ENCODE measurements at regions not wholly inside any gene's neighbourhood (a gene's known extent, or its start where the extent isn't known, plus 50 kb on each side); places are given as distances from the start of the nearest gene placed in this dataset.

DNA sequence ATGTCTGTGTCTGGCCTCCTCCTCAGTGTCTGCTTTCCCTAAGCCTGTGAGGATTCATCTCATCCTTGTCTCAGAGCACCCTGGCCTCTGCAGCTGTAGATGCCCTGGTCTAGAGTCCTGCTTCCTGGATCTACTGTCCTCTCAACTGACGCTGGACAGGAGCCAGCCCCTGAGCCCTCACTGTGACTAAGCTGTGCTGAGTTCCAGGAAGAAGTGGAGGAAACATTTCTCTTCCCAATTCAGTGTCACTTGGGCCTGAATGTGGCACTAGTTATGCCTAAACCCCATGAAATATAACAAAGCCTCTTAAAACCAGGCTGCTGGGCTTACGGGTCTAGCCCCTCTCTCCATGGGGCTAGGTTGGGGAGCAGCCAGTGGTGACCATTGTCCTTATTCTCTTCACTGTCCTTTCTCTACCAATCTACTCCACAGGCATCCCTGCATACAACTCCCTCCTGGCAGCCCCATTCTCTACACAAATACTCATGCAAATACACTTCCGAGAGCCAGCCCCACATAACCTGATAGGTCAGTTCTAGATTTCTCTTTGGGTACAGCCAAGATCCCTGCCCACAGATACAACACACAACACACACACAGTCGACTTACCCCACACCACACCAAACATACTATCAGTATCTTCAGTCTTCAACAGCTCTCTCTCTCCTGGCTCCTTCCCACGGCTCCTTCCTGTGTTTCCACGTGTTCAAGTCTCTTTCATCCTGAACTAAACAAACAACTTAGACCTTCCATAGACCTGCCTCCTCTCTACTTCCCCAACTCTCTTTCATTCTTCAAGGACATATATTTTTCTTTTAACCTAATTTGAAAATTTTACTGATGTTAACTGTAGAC is 220.8 kb downstream of the SNX18 start:
- TF ChIP-seq, protein P1, sequence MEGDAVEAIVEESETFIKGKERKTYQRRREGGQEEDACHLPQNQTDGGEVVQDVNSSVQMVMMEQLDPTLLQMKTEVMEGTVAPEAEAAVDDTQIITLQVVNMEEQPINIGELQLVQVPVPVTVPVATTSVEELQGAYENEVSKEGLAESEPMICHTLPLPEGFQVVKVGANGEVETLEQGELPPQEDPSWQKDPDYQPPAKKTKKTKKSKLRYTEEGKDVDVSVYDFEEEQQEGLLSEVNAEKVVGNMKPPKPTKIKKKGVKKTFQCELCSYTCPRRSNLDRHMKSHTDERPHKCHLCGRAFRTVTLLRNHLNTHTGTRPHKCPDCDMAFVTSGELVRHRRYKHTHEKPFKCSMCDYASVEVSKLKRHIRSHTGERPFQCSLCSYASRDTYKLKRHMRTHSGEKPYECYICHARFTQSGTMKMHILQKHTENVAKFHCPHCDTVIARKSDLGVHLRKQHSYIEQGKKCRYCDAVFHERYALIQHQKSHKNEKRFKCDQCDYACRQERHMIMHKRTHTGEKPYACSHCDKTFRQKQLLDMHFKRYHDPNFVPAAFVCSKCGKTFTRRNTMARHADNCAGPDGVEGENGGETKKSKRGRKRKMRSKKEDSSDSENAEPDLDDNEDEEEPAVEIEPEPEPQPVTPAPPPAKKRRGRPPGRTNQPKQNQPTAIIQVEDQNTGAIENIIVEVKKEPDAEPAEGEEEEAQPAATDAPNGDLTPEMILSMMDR (IDR thresholded peaks at IDR 0.05) = no peak
- TF ChIP-seq POLR2A (IDR thresholded peaks at IDR 0.05) = no peak
- TF ChIP-seq POLR2AphosphoS5 (IDR thresholded peaks at IDR 0.05) = no peak
